HK-2 (cell line): ENCODE measurements at regions not wholly inside any gene's neighbourhood (a gene's known extent, or its start where the extent isn't known, plus 50 kb on each side); places are given as distances from the start of the nearest gene placed in this dataset.
A peak's percentile ranks its signal among the peaks of the same experiment; 100 is the strongest.

ENCODE experiments used
- DNase-seq: peaks from one replicate; pipeline ENCODE4 v3.0.0-alpha.2; 2018; ENCODE audit not compliant: unreplicated experiment

- peak; percentile 37 for DNase-seq
These were observed 162.2 kb downstream of the SREK1 start for GRCh38 chr5:66306105-66306843.

GRCh38 chr5:66306844-66307315 is 162.8 kb downstream of the SREK1 start:
- DNase-seq = no peak

GRCh38 chr5:66307647-66308241 is 163.6 kb downstream of the SREK1 start:
- DNase-seq = no peak

GRCh38 chr5:66312266-66312665 is 168.2 kb downstream of the SREK1 start:
- no peak for DNase-seq

- DNase-seq = no peak
These were observed 171.7 kb downstream of the SREK1 start for GRCh38 chr5:66315784-66316183.

GRCh38 chr5:66322786-66323528 is 178.9 kb downstream of the SREK1 start:
- DNase-seq = no peak

- DNase-seq = no peak
These were observed 179.4 kb downstream of the SREK1 start for GRCh38 chr5:66323529-66323895.

GRCh38 chr5:66324357-66324756 is 180.3 kb downstream of the SREK1 start:
- DNase-seq = no peak

- no peak for DNase-seq
These were observed 182.2 kb downstream of the SREK1 start for GRCh38 chr5:66326276-66326675.

- DNase-seq = no peak
These were observed 182.9 kb downstream of the SREK1 start for GRCh38 chr5:66327008-66327407.

GRCh38 chr5:66329078-66329477 is 185.0 kb downstream of the SREK1 start:
- no peak for DNase-seq

GRCh38 chr5:66333192-66333591 is 189.1 kb downstream of the SREK1 start:
- no peak for DNase-seq

GRCh38 chr5:66337626-66338226 is 193.6 kb downstream of the SREK1 start:
- DNase-seq = no peak

GRCh38 chr5:66338828-66339227 is 194.7 kb downstream of the SREK1 start:
- no peak for DNase-seq

- DNase-seq = no peak
These were observed 195.8 kb downstream of the SREK1 start for GRCh38 chr5:66339896-66340295.

GRCh38 chr5:66340786-66341185 is 196.7 kb downstream of the SREK1 start:
- DNase-seq = no peak

- DNase-seq = no peak
These were observed 198.3 kb downstream of the SREK1 start for GRCh38 chr5:66342341-66342880.

GRCh38 chr5:66343370-66344071 is 199.4 kb downstream of the SREK1 start:
- no peak for DNase-seq

- no peak for DNase-seq
These were observed 200.4 kb downstream of the SREK1 start for GRCh38 chr5:66344544-66344943.

- no peak for DNase-seq
These were observed 201.2 kb downstream of the SREK1 start for GRCh38 chr5:66345281-66345680.

GRCh38 chr5:66346869-66347268 is 202.8 kb downstream of the SREK1 start:
- DNase-seq = no peak
